NAMALWA (cell line): ENCODE measurements at regions not wholly inside any gene's neighbourhood (a gene's known extent, or its start where the extent isn't known, plus 50 kb on each side); places are given as distances from the start of the nearest gene placed in this dataset.
"Not testable (repeated sequence)": the region's sequence is repeated elsewhere in the genome, so short reads cannot be mapped to it uniquely, and the experiment has no call there.

Experiments used
- DNase-seq: peaks from one replicate; pipeline ENCODE4 v3.0.0-alpha.2; 2015; ENCODE audit warnings: low spot score

DNA sequence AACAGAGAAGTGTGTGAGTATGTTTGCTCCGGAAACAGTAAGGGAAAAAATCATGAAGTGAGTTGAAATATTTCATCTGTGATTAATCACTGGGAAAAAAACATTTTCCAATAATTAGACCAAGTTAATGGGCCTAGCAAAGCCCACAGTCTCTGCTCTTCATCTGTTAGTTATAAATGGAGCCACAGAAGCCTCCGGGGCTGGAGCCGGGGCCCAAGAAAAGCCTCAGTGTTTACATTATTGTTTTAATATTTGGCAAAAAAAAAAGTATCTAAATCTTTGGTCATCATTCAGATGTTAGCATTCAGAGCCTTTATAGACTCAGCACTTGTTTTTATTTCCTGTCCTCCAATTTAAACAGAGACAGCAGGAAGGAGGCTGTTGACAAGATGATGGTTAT, 115.0 kb downstream of the UBE2U start:
- DNase-seq: no peak

DNA sequence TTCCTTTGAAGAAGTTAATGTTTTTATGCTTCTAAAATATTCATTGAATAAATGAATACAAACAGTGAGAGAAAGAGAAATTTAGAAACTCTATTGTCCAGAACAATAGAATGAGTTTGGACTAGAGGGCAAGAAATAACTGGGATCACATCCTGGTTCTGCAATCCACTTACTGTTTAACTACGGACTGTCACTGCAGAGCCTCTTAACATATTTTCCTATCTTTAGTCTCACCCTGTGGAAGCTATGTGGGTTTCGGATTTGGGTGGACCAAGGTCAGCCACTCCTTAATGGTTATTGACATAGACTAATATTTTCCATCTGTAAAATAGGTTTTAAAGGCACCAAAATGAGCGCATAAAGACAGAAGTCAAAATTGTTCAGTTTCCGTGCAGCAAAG, 116.6 kb downstream of the UBE2U start:
- DNase-seq: no peak

- no peak for DNase-seq
Measured at GRCh38 chr1:64320470-64320869, 117.0 kb downstream of the UBE2U start.

- no peak for DNase-seq
Measured at GRCh38 chr1:64320922-64321614, 117.6 kb downstream of the UBE2U start.

DNA sequence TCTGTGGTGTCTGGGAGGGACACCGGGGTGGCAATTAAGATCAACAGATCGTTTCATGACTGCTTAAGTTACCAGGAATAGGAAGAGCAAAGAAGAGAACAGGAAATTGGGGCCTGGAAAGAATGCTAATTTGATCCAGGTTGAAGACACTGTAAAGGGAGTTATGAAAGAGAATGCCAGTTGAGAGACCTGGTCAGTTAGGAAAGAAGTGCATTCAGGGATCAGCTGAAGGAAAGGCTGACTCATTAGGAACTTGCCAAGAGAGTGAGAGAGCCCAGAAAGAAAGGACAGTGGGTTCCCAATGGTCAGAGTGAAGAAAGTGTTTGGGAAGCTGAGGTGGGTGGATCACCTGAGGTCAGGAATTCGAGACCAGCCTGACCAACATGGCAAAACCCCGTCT, 119.6 kb downstream of the UBE2U start:
- DNase-seq: no peak

GRCh38 chr1:64323882-64324281, 120.5 kb downstream of the UBE2U start:
- no peak for DNase-seq

- no peak for DNase-seq
Measured at GRCh38 chr1:64325856-64326255, 122.4 kb downstream of the UBE2U start.

GRCh38 chr1:64327119-64327518, 123.7 kb downstream of the UBE2U start:
- DNase-seq: no peak

GRCh38 chr1:64328193-64328592, 124.8 kb downstream of the UBE2U start:
- DNase-seq: no peak

DNA sequence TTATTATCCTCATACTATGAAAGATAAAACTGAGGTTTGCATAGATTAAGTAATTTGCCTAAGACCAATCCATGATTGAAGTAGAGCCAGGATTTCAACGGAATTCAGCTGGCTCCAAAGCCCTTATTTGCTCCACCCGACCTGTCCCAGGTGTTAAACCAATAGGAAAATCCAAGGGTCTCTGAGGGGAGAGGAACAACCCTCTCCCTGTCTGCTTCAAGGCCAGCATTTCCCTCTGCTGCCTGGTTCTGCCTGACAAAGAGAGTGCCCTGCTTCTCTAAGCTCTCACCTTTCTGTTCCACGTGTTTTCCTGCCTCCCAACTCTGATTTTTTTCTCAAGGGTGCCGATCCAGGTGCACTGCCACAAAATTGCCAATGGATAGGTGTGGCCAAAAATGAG, 127.4 kb downstream of the UBE2U start:
- no peak for DNase-seq

DNA sequence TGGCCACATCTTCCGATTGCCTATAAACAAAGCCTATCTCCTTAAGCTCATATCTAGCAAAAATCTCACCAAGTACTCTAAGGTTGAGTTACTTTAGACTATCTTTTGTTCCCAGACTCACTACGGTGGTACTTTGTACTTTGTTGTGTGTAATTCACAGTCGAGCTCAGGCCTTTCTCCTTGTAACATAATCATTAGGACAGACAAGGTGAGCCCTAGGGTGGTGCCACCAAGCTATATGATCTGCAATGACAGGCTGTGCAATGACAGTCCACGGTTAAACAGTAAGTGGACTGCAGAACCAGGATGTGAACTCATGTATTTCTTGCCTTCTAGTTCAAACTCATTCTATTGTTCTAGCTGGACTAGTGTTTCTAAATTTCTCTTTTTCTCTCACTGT, 132.2 kb downstream of the UBE2U start:
- DNase-seq: no peak

DNA sequence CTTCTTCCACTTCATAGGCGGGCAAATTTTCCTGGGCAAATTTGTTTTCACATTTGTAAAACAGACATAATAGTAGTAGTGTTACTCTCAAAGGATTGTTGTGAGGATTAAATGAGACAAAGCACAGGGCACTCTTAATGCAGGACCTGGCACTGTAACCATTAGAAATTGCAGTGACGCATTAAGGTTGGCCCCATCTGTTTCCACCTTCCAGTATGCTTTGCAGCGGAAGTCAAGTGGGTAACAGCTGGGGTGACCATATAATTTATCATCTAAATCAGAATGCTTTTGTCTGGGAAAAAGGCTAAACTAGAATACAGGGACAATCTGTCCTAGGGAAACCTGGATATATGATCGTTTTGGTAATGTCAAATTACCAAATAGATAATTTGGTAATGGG, 132.5 kb upstream of the CACHD1 start:
- DNase-seq: no peak

DNA sequence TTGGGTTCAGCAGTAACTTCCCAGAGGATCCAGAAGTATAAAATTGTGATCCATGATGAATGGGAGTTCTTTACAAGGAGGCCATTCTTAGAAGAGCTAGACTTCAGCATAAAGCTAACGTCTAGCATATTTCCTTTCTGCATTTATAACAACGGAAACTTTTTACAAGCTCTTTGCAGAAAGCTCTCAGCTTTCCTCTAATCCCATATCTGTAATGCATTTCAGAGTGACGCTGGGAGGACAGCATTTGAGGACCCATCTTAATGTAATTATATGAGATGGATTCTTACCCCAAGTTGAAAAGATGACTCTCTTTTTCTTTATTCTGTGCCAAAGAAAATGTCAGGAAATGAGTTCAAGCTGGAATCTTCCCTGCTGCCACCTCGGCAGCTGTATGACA, 132.0 kb upstream of the CACHD1 start:
- DNase-seq: no peak

- no peak for DNase-seq
Measured at GRCh38 chr1:64340361-64340760, 129.6 kb upstream of the CACHD1 start.

DNA sequence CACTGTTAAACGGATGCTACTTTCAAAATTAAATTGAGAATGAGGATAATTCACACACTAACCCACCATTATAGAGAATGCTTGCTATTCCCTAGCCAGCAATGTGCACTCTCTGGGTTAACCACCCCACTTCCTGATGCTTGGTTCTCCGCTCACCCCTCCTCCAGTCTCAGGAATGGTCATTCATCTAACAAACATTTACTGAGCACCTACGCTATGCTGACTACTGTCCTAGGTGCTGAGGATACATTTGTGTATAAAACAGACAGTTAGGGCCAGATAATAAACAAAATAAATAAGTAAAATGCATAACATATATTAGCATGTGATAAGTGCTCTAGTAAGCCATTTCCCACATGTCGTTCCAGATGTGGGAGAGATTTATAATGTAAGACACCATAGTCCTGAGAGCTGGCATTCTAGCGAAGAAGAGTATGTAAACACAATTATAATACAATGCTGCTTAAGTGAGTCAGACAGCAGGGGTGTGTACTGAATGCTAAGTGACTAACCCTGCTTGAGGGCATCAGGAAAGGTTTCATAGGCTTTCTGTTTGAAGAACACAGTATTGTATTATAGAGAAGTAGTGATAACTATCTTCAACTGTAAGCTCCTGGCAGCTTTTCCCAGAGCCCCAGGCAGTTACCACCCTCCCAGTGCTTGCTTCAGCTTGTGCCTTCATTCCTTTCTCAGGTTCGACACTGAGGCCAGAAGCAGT, 126.7 kb upstream of the CACHD1 start:
- no peak for DNase-seq

- no peak for DNase-seq
Measured at GRCh38 chr1:64343823-64344190, 126.1 kb upstream of the CACHD1 start.

- DNase-seq: no peak
Measured at GRCh38 chr1:64348270-64348960, 121.5 kb upstream of the CACHD1 start.

DNA sequence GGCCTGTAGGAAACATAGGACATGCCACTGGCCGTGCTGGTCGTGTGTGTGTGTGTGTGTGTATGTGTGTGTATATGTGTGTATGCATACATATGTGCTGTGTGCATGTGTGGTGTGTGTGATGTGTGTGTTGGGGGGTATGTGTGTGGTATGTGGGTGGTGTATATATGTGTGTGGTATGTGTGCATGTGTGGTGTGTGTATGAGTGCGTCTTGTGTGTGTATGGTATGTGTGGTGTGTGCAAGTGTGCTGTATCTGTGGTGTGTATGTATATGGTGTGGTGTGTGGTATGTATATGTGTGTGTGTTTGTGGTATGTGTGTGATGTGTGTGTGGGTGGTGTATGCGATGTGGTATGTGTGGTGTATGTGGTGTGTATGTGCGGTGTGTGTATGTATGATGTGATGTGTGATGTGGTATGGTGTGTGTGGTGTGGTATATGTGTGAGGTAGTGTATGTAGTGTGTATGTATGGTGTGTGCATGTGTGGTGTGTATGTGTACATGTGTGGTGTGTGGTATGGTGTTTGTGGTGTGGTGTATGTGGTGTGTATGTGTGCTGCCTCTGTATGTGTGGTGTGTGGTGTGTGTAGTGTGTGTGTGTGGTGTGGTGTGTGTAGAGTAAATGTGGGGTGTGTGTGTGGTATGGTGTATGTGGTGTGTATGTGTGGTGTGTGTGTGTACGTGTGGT, 120.8 kb upstream of the CACHD1 start:
- DNase-seq: no peak

DNA sequence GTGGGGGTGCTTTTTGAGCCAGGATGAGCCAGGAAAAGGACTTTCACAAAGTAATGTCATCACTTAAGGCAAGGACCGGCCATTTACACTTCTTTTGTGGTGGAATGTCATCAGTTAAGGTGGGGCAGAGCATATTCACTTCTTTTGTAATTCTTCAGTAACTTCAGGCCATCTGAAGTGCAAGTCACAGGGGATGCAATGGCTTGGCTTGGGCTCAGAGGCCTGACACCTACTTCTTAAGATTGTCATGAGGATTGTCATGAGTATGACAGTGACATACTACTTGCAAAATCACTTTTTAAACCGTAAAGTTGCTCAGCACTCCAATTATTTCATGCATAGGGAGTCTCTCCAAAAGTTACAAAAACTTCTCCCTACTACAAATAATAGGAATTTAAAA, 114.4 kb upstream of the CACHD1 start:
- not testable (repeated sequence) for DNase-seq

- DNase-seq: no peak
Measured at GRCh38 chr1:64356636-64357256, 113.2 kb upstream of the CACHD1 start.

GRCh38 chr1:64357422-64357821, 112.5 kb upstream of the CACHD1 start:
- no peak for DNase-seq

DNA sequence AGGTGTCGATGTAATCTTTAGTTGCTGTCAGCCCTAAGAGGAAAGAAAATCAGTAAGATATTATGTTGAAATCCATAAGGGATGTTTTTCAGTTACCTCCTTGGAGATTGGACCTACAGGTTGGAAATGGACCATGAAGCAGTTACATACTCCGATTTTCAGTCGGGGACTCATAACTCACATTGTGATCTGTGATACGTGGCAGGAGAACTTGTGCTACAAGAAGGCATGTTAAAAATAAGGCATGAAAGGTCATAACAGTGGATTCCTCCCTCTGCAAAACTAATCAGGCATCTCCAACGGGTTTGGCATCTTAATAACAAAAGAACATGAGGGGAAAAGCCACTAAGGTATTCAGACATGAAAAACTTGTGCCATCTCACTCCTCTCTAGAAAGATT, 111.2 kb upstream of the CACHD1 start:
- DNase-seq: no peak
